COLO668 (cell line): ENCODE measurements at regions not wholly inside any gene's neighbourhood (a gene's known extent, or its start where the extent isn't known, plus 50 kb on each side); places are given as distances from the start of the nearest gene placed in this dataset.

Source experiments
- DNase-seq: peaks from one replicate; lab custom pipeline; 2025; ENCODE audit not compliant: unreplicated experiment; lab: John Stamatoyannopoulos, UW

DNA sequence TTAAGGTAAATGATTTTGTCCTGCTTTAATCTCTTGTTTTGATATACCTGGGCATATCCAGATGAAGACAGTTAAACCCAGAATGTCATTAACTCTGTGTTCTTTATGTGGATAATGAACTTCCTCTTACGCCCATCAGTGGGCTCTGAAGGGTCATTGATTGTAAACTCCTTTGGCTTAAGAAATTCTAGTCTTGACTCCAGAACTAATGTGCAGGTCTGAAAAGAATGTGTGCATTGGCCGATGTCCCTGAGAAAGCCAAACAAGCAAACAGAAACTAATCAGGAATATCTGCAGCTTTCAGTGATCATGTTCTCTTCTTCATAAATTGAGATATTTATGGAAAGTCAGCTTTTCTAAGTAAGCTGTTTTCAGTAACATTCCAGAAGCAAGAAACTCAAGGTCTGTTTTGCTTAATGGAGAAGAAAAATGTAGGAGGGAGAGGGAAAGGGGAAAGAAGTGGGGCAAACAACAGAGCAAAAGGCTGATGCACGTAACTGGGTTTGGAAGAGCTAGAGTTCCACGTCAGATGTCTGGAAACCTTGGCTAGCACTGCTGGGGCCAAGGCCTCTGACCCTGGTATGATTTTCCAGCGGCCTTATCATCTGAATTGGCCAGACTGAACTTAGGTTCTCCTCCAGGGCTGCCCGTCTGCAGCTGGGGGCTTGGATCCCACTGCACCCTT, 61.3 kb upstream of the FHL2 start:
- no peak for DNase-seq

DNA sequence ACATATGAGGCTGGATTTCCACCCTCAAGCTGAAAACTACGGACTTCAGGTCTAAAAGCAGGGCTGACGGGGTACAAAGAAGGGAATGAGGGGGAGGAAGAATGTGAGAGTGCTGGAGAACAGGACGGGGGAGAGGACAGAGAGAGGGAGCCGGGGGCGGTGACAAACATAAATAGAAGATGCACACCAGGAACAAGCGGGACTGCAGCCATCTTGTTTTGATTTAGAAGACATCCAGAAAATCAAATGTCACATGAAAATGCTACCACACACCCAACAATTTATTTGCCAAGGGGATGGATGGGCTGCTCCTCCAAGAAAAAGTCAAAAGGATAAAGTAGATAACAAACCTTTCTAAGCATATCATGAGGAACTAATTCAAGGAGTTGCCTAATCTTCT, 59.2 kb upstream of the FHL2 start:
- DNase-seq = no peak

DNA sequence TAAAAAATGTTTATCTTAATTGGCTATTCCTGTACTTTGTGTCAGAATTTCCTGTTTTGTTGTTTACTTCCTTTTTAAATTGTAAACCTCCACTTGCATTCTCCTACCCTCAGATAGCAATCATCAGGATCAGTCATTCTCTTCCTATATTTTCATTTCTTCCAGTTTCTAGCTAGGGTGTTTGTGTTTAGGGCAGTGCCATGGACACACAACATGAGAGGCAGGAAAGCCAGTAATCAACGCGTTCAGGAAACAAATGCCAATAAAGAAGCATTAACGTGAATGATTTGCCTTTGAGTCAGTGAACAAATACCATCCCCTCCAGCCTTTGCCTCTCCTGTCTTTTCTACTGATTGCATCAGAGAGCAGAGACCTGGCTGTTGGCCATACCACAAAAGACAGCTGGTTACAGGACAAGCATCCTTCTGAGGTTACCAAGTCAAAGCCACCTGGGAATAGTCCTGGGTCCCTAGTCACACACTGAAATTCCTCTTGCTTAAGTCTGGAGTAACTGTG, 56.7 kb upstream of the FHL2 start:
- peak; percentile 81 for DNase-seq

DNA sequence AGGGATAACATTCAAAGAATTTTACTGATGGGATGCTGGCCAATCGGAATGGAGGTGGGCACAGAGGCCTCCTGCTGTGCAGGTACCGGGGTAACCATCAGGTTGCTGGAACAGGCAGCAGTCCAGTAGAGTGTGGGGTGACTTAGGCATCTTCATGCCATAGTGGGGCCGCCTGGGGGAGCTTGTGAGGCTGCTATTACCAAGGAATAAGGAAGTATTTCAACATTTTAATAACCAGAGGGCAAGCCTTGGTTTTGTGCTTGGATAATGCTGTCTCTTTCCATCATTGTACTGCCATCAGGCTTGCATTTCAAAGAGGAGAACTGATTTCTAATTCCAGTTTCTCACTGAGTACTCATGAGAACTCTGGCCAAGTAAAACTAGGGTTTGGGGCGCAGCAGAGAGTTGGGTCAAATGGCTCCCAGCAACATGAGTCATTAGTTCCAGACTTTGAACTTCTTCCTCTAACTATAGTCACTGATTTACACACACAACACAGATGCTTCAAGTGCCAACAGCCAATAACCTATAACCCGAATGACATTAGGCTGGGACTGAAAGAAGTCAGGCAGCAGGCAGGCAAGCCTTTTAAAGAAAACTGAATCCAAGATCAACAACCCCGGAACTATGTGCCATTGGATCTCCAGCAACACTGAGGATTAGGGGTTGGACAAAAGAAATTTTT, 56.1 kb upstream of the FHL2 start:
- peak; percentile 29 for DNase-seq

DNA sequence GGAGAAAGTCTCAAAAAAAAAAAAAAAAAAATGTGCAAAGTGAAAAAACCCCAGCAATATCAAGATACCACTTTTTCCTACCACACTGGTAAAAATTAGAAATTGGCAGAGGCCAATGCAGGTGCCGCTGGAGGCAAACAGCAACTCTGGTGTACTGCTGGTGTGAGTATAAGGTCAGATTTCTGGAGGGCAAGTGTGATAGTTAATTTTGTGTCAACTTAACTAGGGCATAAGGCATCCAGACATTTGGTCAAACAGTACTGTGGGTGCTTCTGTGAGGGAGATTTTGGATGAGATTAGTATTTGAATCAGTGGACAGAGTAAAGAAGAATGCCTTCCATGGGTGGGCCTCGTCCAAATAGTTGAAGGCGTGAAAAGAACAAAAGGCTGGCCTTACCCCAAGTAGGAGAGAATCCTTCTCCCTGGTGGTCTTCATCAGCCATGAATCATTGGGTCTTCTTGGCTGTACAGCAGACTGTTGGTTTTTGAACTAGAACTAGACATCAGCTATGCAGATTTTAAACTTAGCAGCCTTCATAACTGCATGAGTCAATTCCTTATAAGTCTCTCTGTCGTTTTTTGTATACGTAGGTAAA, 52.8 kb upstream of the FHL2 start:
- DNase-seq = no peak

DNA sequence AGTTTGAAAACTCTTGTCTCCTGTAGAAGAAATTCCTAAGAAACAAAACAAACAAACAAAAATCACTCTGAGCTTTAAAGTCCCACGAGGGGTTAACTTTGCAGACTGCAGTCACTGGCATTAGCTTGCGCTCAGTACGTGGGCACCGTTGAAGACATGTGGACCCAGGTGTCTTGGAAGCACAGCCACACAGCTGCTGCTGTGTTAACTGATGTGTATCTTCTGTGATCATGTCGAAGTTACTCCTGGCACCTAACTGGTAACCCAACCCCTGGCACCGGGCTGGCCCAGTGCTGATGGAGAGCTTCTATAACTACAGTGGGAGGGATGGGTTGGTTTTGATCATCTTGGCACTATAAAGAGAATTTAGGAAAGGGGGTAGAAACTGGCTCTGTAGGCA, 51.6 kb upstream of the FHL2 start:
- no peak for DNase-seq

DNA sequence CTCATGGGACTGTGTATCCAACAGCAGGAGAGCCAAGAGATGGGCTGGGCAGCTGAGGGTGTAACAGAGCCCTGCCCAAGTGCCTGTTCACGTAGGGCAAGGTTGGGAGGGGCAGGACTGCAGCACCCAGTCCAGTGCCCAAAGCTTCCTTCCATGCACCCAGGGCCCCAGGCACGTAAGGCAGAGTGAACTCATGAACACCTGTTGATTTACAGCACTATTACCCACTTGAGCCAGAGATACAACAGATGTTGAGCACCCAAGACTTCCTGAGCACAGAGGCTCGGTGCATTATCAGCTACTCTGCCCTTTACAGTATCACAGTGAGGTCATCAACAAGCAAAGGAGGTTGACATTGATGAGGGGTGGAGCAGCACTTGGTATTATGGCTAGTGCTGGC, 50.2 kb upstream of the FHL2 start:
- peak; percentile 84 for DNase-seq
